ENCODE measurements at regions not wholly inside any gene's neighbourhood (a gene's known extent, or its start where the extent isn't known, plus 50 kb on each side); places are given as distances from the start of the nearest gene placed in this dataset.

DNA sequence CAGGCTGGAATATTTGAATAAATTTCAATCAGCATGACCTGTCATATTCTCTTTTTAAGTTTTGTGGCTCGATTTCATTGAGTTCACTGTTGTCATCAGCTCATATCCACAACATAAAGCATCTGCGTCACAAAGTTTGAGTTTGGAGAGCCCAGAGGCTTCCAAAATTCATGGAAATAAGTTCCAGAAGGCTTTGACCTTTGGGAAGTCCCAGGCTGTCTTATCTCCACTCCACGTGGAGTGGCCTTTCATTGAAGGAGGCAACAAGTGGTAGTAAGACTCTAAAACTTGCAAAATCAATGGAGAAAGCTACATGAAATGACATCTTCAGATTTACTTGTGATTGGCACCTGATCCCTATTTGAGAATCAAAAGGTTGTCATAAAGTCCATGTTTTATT, 54.1 kb upstream of the UNC5C start:
- TF ChIP-seq CTCF (IDR thresholded peaks at IDR 0.05; ENCODE audit: insufficient read depth, low read depth, low read length, missing control alignments): no peak
- no peak overlapping the region for H3K4me3 ChIP-seq (ENCODE audit: low read length)
- DNase-seq (ENCODE audit: low read depth): no peak

- no peak for DNase-seq (ENCODE audit: low read depth)
- H3K4me3 ChIP-seq (ENCODE audit: low read length): no peak overlapping the region
- TF ChIP-seq CTCF (IDR thresholded peaks at IDR 0.05; ENCODE audit: insufficient read depth, low read depth, low read length, missing control alignments): no peak
Measured at GRCh38 chr4:95601356-95601755, 52.6 kb upstream of the UNC5C start.

DNA sequence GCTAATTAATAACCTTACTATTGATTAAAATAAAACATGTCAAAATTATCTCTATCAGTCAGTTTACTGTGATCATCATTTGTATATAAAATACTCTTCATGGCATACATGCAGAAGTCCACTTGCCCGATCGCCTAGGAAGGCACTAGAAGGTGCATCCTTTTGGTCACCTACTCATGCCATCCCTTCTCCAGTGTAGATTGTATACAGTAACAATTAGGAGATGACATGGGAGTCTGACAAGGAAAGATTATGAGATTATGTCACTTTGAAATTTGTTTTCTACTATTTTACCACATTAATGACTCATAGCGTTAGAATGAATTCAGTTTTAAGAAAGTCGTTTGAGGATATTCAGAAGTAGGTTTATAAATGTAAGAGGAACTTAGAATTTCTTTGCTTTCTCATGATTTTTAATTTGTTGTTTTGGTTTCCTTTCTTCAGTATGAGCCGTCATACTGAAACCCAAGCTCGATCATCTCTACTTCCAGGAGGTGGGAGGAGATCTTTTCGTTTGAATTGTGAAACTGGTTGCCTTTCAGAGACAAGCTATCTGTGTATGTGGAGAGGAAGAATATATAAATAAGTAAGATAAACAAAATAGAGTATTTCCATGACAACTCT, 51.1 kb upstream of the UNC5C start:
- TF ChIP-seq CTCF (IDR thresholded peaks at IDR 0.05; ENCODE audit: insufficient read depth, low read depth, low read length, missing control alignments): no peak
- no peak overlapping the region for H3K4me3 ChIP-seq (ENCODE audit: low read length)
- no peak for DNase-seq (ENCODE audit: low read depth)

All from epithelial cell of esophagus (primary cell).